ENCODE measurements at regions not wholly inside any gene's neighbourhood (a gene's known extent, or its start where the extent isn't known, plus 50 kb on each side); places are given as distances from the start of the nearest gene placed in this dataset.

- Histone ChIP-seq H3K9me3 (ENCODE audit: control insufficient read depth in 5 of 5, low read length in 5 of 5) (no peaks in the 10 kb centered on the region), H3K27me3 (ENCODE audit: control insufficient read depth in 5 of 5, insufficient read depth in 4 of 5, low read length in 5 of 5) (no peaks in the 10 kb centered on the region), H3K27ac (ENCODE audit: low read depth, low read length) (no peak overlapping the region), H3K4me1 (ENCODE audit: control insufficient read depth in 5 of 5, insufficient read depth in 5 of 5, low read length in 5 of 5) (peaks cover 0 to 2% (median 0%) of the 10 kb centered on the region in 5 donors), H3K4me3 (ENCODE audit: low read depth in 1 of 5, low read length in 5 of 5) (no peak overlapping the region), H3K9ac (ENCODE audit: low read length in 5 of 5) (no peak overlapping the region), H3K36me3 (ENCODE audit: control insufficient read depth in 5 of 5, insufficient read depth in 5 of 5, low read length in 5 of 5) (no peaks in the 10 kb centered on the region)
These were observed 557.9 kb upstream of the ZNF385D start for GRCh38 chr3:22308871-22309270.

GRCh38 chr3:22315925-22316324, 564.9 kb upstream of the ZNF385D start:
- Histone ChIP-seq H3K36me3 (ENCODE audit: control insufficient read depth in 5 of 5, insufficient read depth in 5 of 5, low read length in 5 of 5) (no peaks in the 10 kb centered on the region), H3K27ac (ENCODE audit: low read depth, low read length) (no peak overlapping the region), H3K4me3 (ENCODE audit: low read depth in 1 of 5, low read length in 5 of 5) (no peak overlapping the region), H3K27me3 (ENCODE audit: control insufficient read depth in 5 of 5, insufficient read depth in 4 of 5, low read length in 5 of 5) (no peaks in the 10 kb centered on the region), H3K9me3 (ENCODE audit: control insufficient read depth in 5 of 5, low read length in 5 of 5) (no peaks in the 10 kb centered on the region), H3K9ac (ENCODE audit: low read length in 5 of 5) (no peak overlapping the region), H3K4me1 (ENCODE audit: control insufficient read depth in 5 of 5, insufficient read depth in 5 of 5, low read length in 5 of 5) (no peaks in the 10 kb centered on the region)

GRCh38 chr3:22318325-22318724, 567.3 kb upstream of the ZNF385D start:
- Histone ChIP-seq H3K9me3 (ENCODE audit: control insufficient read depth in 5 of 5, low read length in 5 of 5) (no peaks in the 10 kb centered on the region), H3K4me1 (ENCODE audit: control insufficient read depth in 5 of 5, insufficient read depth in 5 of 5, low read length in 5 of 5) (no peaks in the 10 kb centered on the region), H3K27ac (ENCODE audit: low read depth, low read length) (no peak overlapping the region), H3K9ac (ENCODE audit: low read length in 5 of 5) (no peak overlapping the region), H3K4me3 (ENCODE audit: low read depth in 1 of 5, low read length in 5 of 5) (no peak overlapping the region), H3K27me3 (ENCODE audit: control insufficient read depth in 5 of 5, insufficient read depth in 4 of 5, low read length in 5 of 5) (no peaks in the 10 kb centered on the region), H3K36me3 (ENCODE audit: control insufficient read depth in 5 of 5, insufficient read depth in 5 of 5, low read length in 5 of 5) (no peaks in the 10 kb centered on the region)

GRCh38 chr3:22319446-22319845, 568.4 kb upstream of the ZNF385D start:
- Histone ChIP-seq H3K4me1 (ENCODE audit: control insufficient read depth in 5 of 5, insufficient read depth in 5 of 5, low read length in 5 of 5) (no peaks in the 10 kb centered on the region), H3K9ac (ENCODE audit: low read length in 5 of 5) (no peak overlapping the region), H3K9me3 (ENCODE audit: control insufficient read depth in 5 of 5, low read length in 5 of 5) (no peaks in the 10 kb centered on the region), H3K27ac (ENCODE audit: low read depth, low read length) (no peak overlapping the region), H3K27me3 (ENCODE audit: control insufficient read depth in 5 of 5, insufficient read depth in 4 of 5, low read length in 5 of 5) (no peaks in the 10 kb centered on the region), H3K36me3 (ENCODE audit: control insufficient read depth in 5 of 5, insufficient read depth in 5 of 5, low read length in 5 of 5) (no peaks in the 10 kb centered on the region), H3K4me3 (ENCODE audit: low read depth in 1 of 5, low read length in 5 of 5) (no peak overlapping the region)

- Histone ChIP-seq H3K4me1 (ENCODE audit: control insufficient read depth in 5 of 5, insufficient read depth in 5 of 5, low read length in 5 of 5) (no peaks in the 10 kb centered on the region), H3K36me3 (ENCODE audit: control insufficient read depth in 5 of 5, insufficient read depth in 5 of 5, low read length in 5 of 5) (no peaks in the 10 kb centered on the region), H3K9ac (ENCODE audit: low read length in 5 of 5) (no peak overlapping the region), H3K9me3 (ENCODE audit: control insufficient read depth in 5 of 5, low read length in 5 of 5) (no peaks in the 10 kb centered on the region), H3K27me3 (ENCODE audit: control insufficient read depth in 5 of 5, insufficient read depth in 4 of 5, low read length in 5 of 5) (no peaks in the 10 kb centered on the region), H3K27ac (ENCODE audit: low read depth, low read length) (no peak overlapping the region), H3K4me3 (ENCODE audit: low read depth in 1 of 5, low read length in 5 of 5) (no peak overlapping the region)
These were observed 571.9 kb upstream of the ZNF385D start for GRCh38 chr3:22322861-22323260.

GRCh38 chr3:22326305-22326704, 575.3 kb upstream of the ZNF385D start:
- no peaks in the 10 kb centered on the region for H3K4me1 ChIP-seq (ENCODE audit: control insufficient read depth in 5 of 5, insufficient read depth in 5 of 5, low read length in 5 of 5)
- H3K9me3 ChIP-seq (ENCODE audit: control insufficient read depth in 5 of 5, low read length in 5 of 5): no peaks in the 10 kb centered on the region
- no peaks in the 10 kb centered on the region for H3K27me3 ChIP-seq (ENCODE audit: control insufficient read depth in 5 of 5, insufficient read depth in 4 of 5, low read length in 5 of 5)
- no peak overlapping the region for H3K9ac ChIP-seq (ENCODE audit: low read length in 5 of 5)
- H3K27ac ChIP-seq (ENCODE audit: low read depth, low read length): no peak overlapping the region
- H3K4me3 ChIP-seq (ENCODE audit: low read depth in 1 of 5, low read length in 5 of 5): no peak overlapping the region
- no peaks in the 10 kb centered on the region for H3K36me3 ChIP-seq (ENCODE audit: control insufficient read depth in 5 of 5, insufficient read depth in 5 of 5, low read length in 5 of 5)

GRCh38 chr3:22334996-22335395, 584.0 kb upstream of the ZNF385D start:
- Histone ChIP-seq H3K9me3 (ENCODE audit: control insufficient read depth in 5 of 5, low read length in 5 of 5) (no peaks in the 10 kb centered on the region), H3K36me3 (ENCODE audit: control insufficient read depth in 5 of 5, insufficient read depth in 5 of 5, low read length in 5 of 5) (no peaks in the 10 kb centered on the region), H3K4me1 (ENCODE audit: control insufficient read depth in 5 of 5, insufficient read depth in 5 of 5, low read length in 5 of 5) (no peaks in the 10 kb centered on the region), H3K4me3 (ENCODE audit: low read depth in 1 of 5, low read length in 5 of 5) (no peak overlapping the region), H3K27ac (ENCODE audit: low read depth, low read length) (no peak overlapping the region), H3K9ac (ENCODE audit: low read length in 5 of 5) (no peak overlapping the region), H3K27me3 (ENCODE audit: control insufficient read depth in 5 of 5, insufficient read depth in 4 of 5, low read length in 5 of 5) (no peaks in the 10 kb centered on the region)

- Histone ChIP-seq H3K4me1 (ENCODE audit: control insufficient read depth in 5 of 5, insufficient read depth in 5 of 5, low read length in 5 of 5) (no peaks in the 10 kb centered on the region), H3K9ac (ENCODE audit: low read length in 5 of 5) (no peak overlapping the region), H3K27ac (ENCODE audit: low read depth, low read length) (no peak overlapping the region), H3K4me3 (ENCODE audit: low read depth in 1 of 5, low read length in 5 of 5) (no peak overlapping the region), H3K36me3 (ENCODE audit: control insufficient read depth in 5 of 5, insufficient read depth in 5 of 5, low read length in 5 of 5) (no peaks in the 10 kb centered on the region), H3K27me3 (ENCODE audit: control insufficient read depth in 5 of 5, insufficient read depth in 4 of 5, low read length in 5 of 5) (no peaks in the 10 kb centered on the region), H3K9me3 (ENCODE audit: control insufficient read depth in 5 of 5, low read length in 5 of 5) (no peaks in the 10 kb centered on the region)
These were observed 598.3 kb upstream of the ZNF385D start for GRCh38 chr3:22349215-22349851.

- Histone ChIP-seq H3K4me3 (ENCODE audit: low read depth in 1 of 5, low read length in 5 of 5) (no peak overlapping the region), H3K4me1 (ENCODE audit: control insufficient read depth in 5 of 5, insufficient read depth in 5 of 5, low read length in 5 of 5) (no peaks in the 10 kb centered on the region), H3K9me3 (ENCODE audit: control insufficient read depth in 5 of 5, low read length in 5 of 5) (no peaks in the 10 kb centered on the region), H3K27ac (ENCODE audit: low read depth, low read length) (no peak overlapping the region), H3K9ac (ENCODE audit: low read length in 5 of 5) (no peak overlapping the region), H3K27me3 (ENCODE audit: control insufficient read depth in 5 of 5, insufficient read depth in 4 of 5, low read length in 5 of 5) (no peaks in the 10 kb centered on the region), H3K36me3 (ENCODE audit: control insufficient read depth in 5 of 5, insufficient read depth in 5 of 5, low read length in 5 of 5) (no peaks in the 10 kb centered on the region)
These were observed 600.8 kb upstream of the ZNF385D start for GRCh38 chr3:22351806-22352205.

- H3K4me1 ChIP-seq (ENCODE audit: control insufficient read depth in 5 of 5, insufficient read depth in 5 of 5, low read length in 5 of 5): no peaks in the 10 kb centered on the region
- no peaks in the 10 kb centered on the region for H3K27me3 ChIP-seq (ENCODE audit: control insufficient read depth in 5 of 5, insufficient read depth in 4 of 5, low read length in 5 of 5)
- H3K9me3 ChIP-seq (ENCODE audit: control insufficient read depth in 5 of 5, low read length in 5 of 5): no peaks in the 10 kb centered on the region
- H3K27ac ChIP-seq (ENCODE audit: low read depth, low read length): no peak overlapping the region
- H3K9ac ChIP-seq (ENCODE audit: low read length in 5 of 5): no peak overlapping the region
- no peak overlapping the region for H3K4me3 ChIP-seq (ENCODE audit: low read depth in 1 of 5, low read length in 5 of 5)
- H3K36me3 ChIP-seq (ENCODE audit: control insufficient read depth in 5 of 5, insufficient read depth in 5 of 5, low read length in 5 of 5): no peaks in the 10 kb centered on the region
These were observed 602.1 kb upstream of the ZNF385D start for GRCh38 chr3:22353126-22353525.

GRCh38 chr3:22358334-22358733, 607.3 kb upstream of the ZNF385D start:
- no peaks in the 10 kb centered on the region for H3K36me3 ChIP-seq (ENCODE audit: control insufficient read depth in 5 of 5, insufficient read depth in 5 of 5, low read length in 5 of 5)
- H3K9ac ChIP-seq (ENCODE audit: low read length in 5 of 5): no peak overlapping the region
- no peaks in the 10 kb centered on the region for H3K9me3 ChIP-seq (ENCODE audit: control insufficient read depth in 5 of 5, low read length in 5 of 5)

More at GRCh38 chr3:22358334-22358733, 607.3 kb upstream of the ZNF385D start:
- peaks cover 0 to 15% (median 0%) of the 10 kb centered on the region in 5 donors for H3K4me1 ChIP-seq (ENCODE audit: control insufficient read depth in 5 of 5, insufficient read depth in 5 of 5, low read length in 5 of 5)
- no peaks in the 10 kb centered on the region for H3K27me3 ChIP-seq (ENCODE audit: control insufficient read depth in 5 of 5, insufficient read depth in 4 of 5, low read length in 5 of 5)
- no peak overlapping the region for H3K4me3 ChIP-seq (ENCODE audit: low read depth in 1 of 5, low read length in 5 of 5)
- H3K27ac ChIP-seq (ENCODE audit: low read depth, low read length): no peak overlapping the region
